ENCODE measurements at regions not wholly inside any gene's neighbourhood (a gene's known extent, or its start where the extent isn't known, plus 50 kb on each side); places are given as distances from the start of the nearest gene placed in this dataset.

- no peak overlapping the region for H3K4me3 ChIP-seq (ENCODE audit: low read depth in 1 of 2, low read length in 2 of 2)
- DNase-seq (no peak), ATAC-seq (ENCODE audit: insufficient read depth, low read depth) (no peak)
- TF ChIP-seq, protein P1, sequence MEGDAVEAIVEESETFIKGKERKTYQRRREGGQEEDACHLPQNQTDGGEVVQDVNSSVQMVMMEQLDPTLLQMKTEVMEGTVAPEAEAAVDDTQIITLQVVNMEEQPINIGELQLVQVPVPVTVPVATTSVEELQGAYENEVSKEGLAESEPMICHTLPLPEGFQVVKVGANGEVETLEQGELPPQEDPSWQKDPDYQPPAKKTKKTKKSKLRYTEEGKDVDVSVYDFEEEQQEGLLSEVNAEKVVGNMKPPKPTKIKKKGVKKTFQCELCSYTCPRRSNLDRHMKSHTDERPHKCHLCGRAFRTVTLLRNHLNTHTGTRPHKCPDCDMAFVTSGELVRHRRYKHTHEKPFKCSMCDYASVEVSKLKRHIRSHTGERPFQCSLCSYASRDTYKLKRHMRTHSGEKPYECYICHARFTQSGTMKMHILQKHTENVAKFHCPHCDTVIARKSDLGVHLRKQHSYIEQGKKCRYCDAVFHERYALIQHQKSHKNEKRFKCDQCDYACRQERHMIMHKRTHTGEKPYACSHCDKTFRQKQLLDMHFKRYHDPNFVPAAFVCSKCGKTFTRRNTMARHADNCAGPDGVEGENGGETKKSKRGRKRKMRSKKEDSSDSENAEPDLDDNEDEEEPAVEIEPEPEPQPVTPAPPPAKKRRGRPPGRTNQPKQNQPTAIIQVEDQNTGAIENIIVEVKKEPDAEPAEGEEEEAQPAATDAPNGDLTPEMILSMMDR (IDR thresholded peaks at IDR 0.05; ENCODE audit: borderline replicate concordance, extremely low read depth, low read length, poor library complexity, severe bottlenecking): no peak
- no peak for TF ChIP-seq EZH2 (IDR thresholded peaks at IDR 0.05; ENCODE audit: borderline replicate concordance, low read depth, low read length, severe bottlenecking)
- H4K20me1 ChIP-seq (ENCODE audit: insufficient read depth, low read length): no peaks in the 10 kb centered on the region
- no peaks in the 10 kb centered on the region for H3K4me1 ChIP-seq (ENCODE audit: insufficient read depth, low read length)
- H3K27ac ChIP-seq (ENCODE audit: low read length): no peak overlapping the region
- H3K79me2 ChIP-seq (ENCODE audit: insufficient read depth, low read length): no peaks in the 10 kb centered on the region
- H3K4me2 ChIP-seq (ENCODE audit: insufficient read depth, low read length): no peak overlapping the region
- no peaks in the 10 kb centered on the region for H3K36me3 ChIP-seq (ENCODE audit: insufficient read depth, low read length)
- H3K27me3 ChIP-seq (ENCODE audit: insufficient read depth, low read length, poor library complexity): no peaks in the 10 kb centered on the region
- no peak overlapping the region for H2AFZ ChIP-seq (ENCODE audit: low read depth, low read length)
- H3K9ac ChIP-seq (ENCODE audit: low read depth, low read length): no peak overlapping the region
- H3K9me3 ChIP-seq (ENCODE audit: insufficient read depth, low read length, severe bottlenecking): peaks cover 15% of the 10 kb centered on the region
These were observed 124.2 kb downstream of the GALR1 start for GRCh38 chr18:77373730-77374445.

DNA sequence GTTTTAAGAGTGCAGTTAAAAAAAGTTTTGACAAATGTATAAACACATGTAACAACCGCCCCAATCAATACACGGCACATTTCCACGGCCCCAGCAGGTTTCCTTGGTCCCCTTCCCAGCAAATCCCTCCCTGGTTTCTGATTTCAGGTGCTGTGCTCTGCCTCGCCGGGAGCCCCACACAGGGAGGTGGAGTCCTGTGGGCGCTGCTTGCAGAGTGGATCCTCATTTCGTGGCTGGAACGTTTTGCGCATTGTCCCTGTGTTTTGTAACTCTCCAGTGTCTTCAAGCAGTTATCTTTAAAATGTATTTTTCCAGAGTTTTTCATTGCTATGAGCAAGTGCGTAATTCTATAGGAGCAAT, 124.8 kb downstream of the GALR1 start:
- Histone ChIP-seq H3K79me2 (ENCODE audit: insufficient read depth, low read length) (no peaks in the 10 kb centered on the region), H3K27me3 (ENCODE audit: insufficient read depth, low read length, poor library complexity) (no peaks in the 10 kb centered on the region), H3K27ac (ENCODE audit: low read length) (no peak overlapping the region), H4K20me1 (ENCODE audit: insufficient read depth, low read length) (no peaks in the 10 kb centered on the region), H3K9ac (ENCODE audit: low read depth, low read length) (no peak overlapping the region), H3K4me1 (ENCODE audit: insufficient read depth, low read length) (0 out of 2 replicates have a peak, but pooled peaks cover 2% of the 10 kb centered on the region), H2AFZ (ENCODE audit: low read depth, low read length) (no peak overlapping the region), H3K36me3 (ENCODE audit: insufficient read depth, low read length) (no peaks in the 10 kb centered on the region), H3K9me3 (ENCODE audit: insufficient read depth, low read length, severe bottlenecking) (peaks cover 10% of the 10 kb centered on the region), H3K4me2 (ENCODE audit: insufficient read depth, low read length) (no peak overlapping the region), H3K4me3 (ENCODE audit: low read depth in 1 of 2, low read length in 2 of 2) (no peak overlapping the region)
- DNase-seq (no peak), ATAC-seq (ENCODE audit: insufficient read depth, low read depth) (no peak)
- TF ChIP-seq, protein P1 (IDR thresholded peaks at IDR 0.05; ENCODE audit: borderline replicate concordance, extremely low read depth, low read length, poor library complexity, severe bottlenecking): no peak
- TF ChIP-seq EZH2 (IDR thresholded peaks at IDR 0.05; ENCODE audit: borderline replicate concordance, low read depth, low read length, severe bottlenecking): no peak

- Histone ChIP-seq H2AFZ (ENCODE audit: low read depth, low read length) (no peak overlapping the region), H3K4me3 (ENCODE audit: low read depth in 1 of 2, low read length in 2 of 2) (no peak overlapping the region), H3K4me1 (ENCODE audit: insufficient read depth, low read length) (peaks cover 17% of the 10 kb centered on the region), H3K27me3 (ENCODE audit: insufficient read depth, low read length, poor library complexity) (no peaks in the 10 kb centered on the region), H3K36me3 (ENCODE audit: insufficient read depth, low read length) (no peaks in the 10 kb centered on the region), H3K79me2 (ENCODE audit: insufficient read depth, low read length) (no peaks in the 10 kb centered on the region), H4K20me1 (ENCODE audit: insufficient read depth, low read length) (no peaks in the 10 kb centered on the region), H3K9ac (ENCODE audit: low read depth, low read length) (no peak overlapping the region), H3K9me3 (ENCODE audit: insufficient read depth, low read length, severe bottlenecking) (no peaks in the 10 kb centered on the region), H3K27ac (ENCODE audit: low read length) (no peak overlapping the region), H3K4me2 (ENCODE audit: insufficient read depth, low read length) (no peak overlapping the region)
- ATAC-seq (ENCODE audit: insufficient read depth, low read depth): no peak
- TF ChIP-seq, protein P1 (IDR thresholded peaks at IDR 0.05; ENCODE audit: borderline replicate concordance, extremely low read depth, low read length, poor library complexity, severe bottlenecking): no peak
- no peak for TF ChIP-seq EZH2 (IDR thresholded peaks at IDR 0.05; ENCODE audit: borderline replicate concordance, low read depth, low read length, severe bottlenecking)
- DNase-seq: no peak
These were observed 126.5 kb downstream of the GALR1 start for GRCh38 chr18:77376043-77376732.

Data from DND-41 (cell line).